Ascending aorta (tissue), 2 donors: ENCODE measurements at regions not wholly inside any gene's neighbourhood (a gene's known extent, or its start where the extent isn't known, plus 50 kb on each side); places are given as distances from the start of the nearest gene placed in this dataset.

Experiments used
- DNase-seq, 2 donors: peaks; one replicate each; pipeline ENCODE4 v3.0.0-alpha.2; 2019; ENCODE audit warnings: low spot score in 2 of 2
- H3K27ac ChIP-seq, 2 donors: fragments of 200-600 bp; sonication (generic); one replicate each; pipeline ENCODE4 v1.5.1; 2016 to 2017; ENCODE audit warnings: mild to moderate bottlenecking in 1 of 2
- H3K27me3 ChIP-seq: fragments of 200-600 bp; sonication (generic); one replicate; pipeline ENCODE4 v1.5.1; 2017
- H3K36me3 ChIP-seq, 2 donors: fragments of 200-600 bp; sonication (generic); one replicate each; pipeline ENCODE4 v1.5.1; 2016
- H3K4me1 ChIP-seq, 2 donors: fragments of 200-600 bp; sonication (generic); one replicate each; pipeline ENCODE4 v1.5.1; 2016 to 2017; ENCODE audit warnings: mild to moderate bottlenecking in 1 of 2
- H3K4me3 ChIP-seq, 2 donors: fragments of 200-600 bp; sonication (generic); one replicate each; pipeline ENCODE4 v1.5.1; 2016 to 2017; ENCODE audit warnings: mild to moderate bottlenecking in 1 of 2
- H3K9me3 ChIP-seq, 2 donors: fragments of 200-600 bp; sonication (generic); one replicate each; pipeline ENCODE4 v1.5.1; 2016
- intact Hi-C: fragments of 100-400 bp; cut with DNase I; formaldehyde crosslinking; loops from one replicate; pipeline ENCODE4 v1.15.1; 2023
- TF ChIP-seq, protein P1 (sequence below), 3 experiments: fragments of 200-600 bp in 2 of 3; fragments of 450-650 bp in 1 of 3; sonication (generic) in 2 of 3; IDR thresholded peaks; one replicate each; pipeline ENCODE4 v1.5.1; 2016 to 2019; ENCODE audit warnings: antibody characterized with exemption in 3 of 3, mild to moderate bottlenecking in 1 of 3, moderate library complexity in 1 of 3

DNA sequence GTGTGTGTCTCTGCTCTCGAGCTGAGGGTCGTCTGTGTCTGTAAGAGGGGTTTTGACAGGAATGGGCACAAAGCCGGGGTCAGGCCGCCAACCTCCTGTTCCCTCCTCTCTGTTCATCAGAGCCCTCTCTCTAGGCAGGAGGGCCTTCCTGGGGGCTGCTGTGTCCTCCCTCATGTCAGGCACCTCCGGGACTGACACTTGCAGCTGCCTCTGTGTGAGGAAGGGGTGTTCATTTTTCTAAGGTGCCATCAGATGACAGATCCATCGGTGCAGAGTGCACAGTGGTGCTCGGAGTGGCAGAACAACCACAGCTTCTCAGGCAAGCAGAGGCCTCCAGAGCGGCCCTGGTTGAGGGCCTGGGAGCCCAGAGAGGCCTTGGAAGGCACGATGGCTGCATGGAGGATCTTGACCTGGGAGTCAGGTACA lies 265.4 kb upstream of the B3GAT1 start:
- Histone ChIP-seq H3K4me1 (no peaks in the 10 kb centered on the region), H3K9me3 (no peaks in the 10 kb centered on the region), H3K27me3 (no peaks in the 10 kb centered on the region), H3K4me3 (no peak overlapping the region), H3K27ac (no peak overlapping the region), H3K36me3 (no peaks in the 10 kb centered on the region)
- intact Hi-C loops = no loop called here
- DNase-seq = no peak
- TF ChIP-seq, protein P1, sequence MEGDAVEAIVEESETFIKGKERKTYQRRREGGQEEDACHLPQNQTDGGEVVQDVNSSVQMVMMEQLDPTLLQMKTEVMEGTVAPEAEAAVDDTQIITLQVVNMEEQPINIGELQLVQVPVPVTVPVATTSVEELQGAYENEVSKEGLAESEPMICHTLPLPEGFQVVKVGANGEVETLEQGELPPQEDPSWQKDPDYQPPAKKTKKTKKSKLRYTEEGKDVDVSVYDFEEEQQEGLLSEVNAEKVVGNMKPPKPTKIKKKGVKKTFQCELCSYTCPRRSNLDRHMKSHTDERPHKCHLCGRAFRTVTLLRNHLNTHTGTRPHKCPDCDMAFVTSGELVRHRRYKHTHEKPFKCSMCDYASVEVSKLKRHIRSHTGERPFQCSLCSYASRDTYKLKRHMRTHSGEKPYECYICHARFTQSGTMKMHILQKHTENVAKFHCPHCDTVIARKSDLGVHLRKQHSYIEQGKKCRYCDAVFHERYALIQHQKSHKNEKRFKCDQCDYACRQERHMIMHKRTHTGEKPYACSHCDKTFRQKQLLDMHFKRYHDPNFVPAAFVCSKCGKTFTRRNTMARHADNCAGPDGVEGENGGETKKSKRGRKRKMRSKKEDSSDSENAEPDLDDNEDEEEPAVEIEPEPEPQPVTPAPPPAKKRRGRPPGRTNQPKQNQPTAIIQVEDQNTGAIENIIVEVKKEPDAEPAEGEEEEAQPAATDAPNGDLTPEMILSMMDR (IDR thresholded peaks at IDR 0.05) = no peak

DNA sequence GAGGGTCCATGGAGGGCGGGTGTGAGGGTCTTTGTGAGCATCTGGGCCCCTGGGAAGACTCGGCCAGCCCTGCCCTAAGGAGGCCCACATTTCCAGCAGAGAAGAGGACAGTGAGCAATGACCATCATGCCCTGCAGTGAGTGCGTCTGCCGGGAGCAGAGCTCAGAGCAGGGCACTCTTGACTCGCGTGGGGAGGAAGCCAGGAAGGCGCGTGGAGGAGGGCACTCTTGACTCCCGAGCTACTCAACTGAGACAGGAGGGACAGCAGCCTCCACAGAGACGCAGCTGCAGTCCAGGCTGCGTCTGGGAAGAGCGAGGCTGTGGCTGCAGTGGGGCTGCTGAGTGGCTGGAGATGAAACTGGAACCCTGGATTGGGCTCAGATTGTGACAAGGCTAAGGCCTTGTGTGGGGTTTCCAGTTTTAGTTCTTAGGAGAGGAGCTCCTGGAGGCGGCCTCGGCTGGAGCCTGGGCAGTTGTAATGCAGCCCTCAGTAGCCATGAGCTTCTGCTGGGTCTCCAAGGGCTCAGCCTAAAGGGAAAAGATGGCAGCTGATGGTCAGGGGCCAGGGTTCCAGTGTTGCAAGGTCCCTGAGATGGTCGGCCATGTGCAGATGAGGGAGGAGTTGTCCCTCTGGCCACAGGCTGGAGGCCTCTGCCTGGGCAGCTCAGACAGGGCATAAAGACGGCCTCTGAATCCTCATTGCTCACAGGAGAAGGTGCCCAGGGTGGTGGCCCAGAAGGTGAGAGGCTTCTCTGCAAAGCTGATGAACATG lies 264.7 kb upstream of the B3GAT1 start:
- no peaks in the 10 kb centered on the region for H3K36me3 ChIP-seq
- no peak for DNase-seq
- TF ChIP-seq, protein P1 (IDR thresholded peaks at IDR 0.05) = no peak

DNA sequence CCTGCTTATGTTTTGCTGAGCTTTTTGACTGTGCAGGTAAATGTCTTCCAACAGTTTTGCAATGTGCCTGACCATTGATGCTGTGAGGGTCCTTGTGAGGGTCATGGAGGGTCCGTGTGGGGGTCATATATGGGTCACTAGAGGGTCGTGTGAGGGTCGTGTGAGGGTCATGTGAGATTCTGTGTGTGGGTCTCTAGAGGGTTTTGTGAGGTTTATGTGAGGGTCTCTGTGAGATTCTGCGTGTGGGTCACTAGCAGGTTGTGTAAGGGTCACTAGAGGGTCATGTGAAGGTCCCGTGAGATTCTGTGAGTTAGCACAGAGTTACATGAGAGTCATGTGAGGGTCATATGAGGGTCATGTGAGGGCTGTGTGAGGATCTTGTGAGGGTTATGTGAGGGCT lies 263.9 kb upstream of the B3GAT1 start:
- intact Hi-C loops = no loop called here
- no peaks in the 10 kb centered on the region for H3K4me1 ChIP-seq
- DNase-seq = no peak
- no peaks in the 10 kb centered on the region for H3K27me3 ChIP-seq
- H3K27ac ChIP-seq = no peak overlapping the region
- H3K4me3 ChIP-seq = no peak overlapping the region
- no peaks in the 10 kb centered on the region for H3K9me3 ChIP-seq
- no peaks in the 10 kb centered on the region for H3K36me3 ChIP-seq
- TF ChIP-seq, protein P1 (IDR thresholded peaks at IDR 0.05) = no peak

More for the DNA sequence above, 264.7 kb upstream of the B3GAT1 start:
- Histone ChIP-seq H3K4me3 (no peak overlapping the region), H3K9me3 (no peaks in the 10 kb centered on the region), H3K4me1 (no peaks in the 10 kb centered on the region), H3K27me3 (no peaks in the 10 kb centered on the region), H3K27ac (no peak overlapping the region)
- intact Hi-C loops = no loop called here

DNA sequence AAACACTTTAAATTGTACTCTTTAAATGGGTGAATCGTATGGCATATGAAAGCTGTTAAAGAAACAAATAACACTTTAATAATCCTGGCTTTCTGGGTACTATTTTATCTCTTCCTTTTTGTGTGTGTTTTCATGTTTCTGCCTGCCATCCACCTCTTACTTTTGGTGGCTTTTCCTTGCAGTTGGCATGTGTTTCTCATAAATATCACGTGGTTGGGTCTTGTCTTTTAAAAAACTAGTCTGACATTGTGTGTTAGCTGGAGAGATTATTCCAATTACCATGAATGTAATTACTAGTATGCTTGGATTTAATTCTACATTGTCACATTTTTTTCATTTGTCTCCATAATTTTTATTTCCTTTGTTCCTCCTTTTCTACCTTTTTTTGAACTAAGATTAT lies 262.9 kb upstream of the B3GAT1 start:
- Histone ChIP-seq H3K9me3 (no peaks in the 10 kb centered on the region), H3K4me3 (no peak overlapping the region), H3K27me3 (no peaks in the 10 kb centered on the region), H3K4me1 (no peaks in the 10 kb centered on the region), H3K36me3 (no peaks in the 10 kb centered on the region), H3K27ac (no peak overlapping the region)
- intact Hi-C loops = no loop called here
- TF ChIP-seq, protein P1 (IDR thresholded peaks at IDR 0.05) = no peak
- no peak for DNase-seq

DNA sequence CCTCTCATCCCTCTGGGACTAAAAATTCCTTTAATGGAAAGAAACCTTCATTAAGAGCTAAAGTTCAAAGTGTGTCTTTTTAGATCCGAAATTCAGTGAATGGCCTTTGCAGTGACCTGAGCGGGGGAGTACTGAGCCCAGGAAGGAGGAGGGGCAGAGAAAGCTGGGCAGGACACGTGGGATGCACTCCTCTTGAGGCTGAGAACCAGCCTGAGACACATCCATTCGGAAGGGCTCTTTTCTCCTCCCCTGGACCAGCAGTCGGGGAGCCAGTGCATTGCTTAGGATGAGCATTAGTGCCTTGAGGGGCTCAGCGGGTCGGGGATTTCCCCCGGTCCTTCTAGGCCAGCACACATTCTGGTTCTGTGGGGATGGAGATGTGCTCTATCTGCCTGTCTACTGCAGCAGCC lies 258.9 kb upstream of the B3GAT1 start:
- intact Hi-C loops = no loop called here
- TF ChIP-seq, protein P1 (IDR thresholded peaks at IDR 0.05) = no peak
- DNase-seq = no peak

More for the DNA sequence above, 258.9 kb upstream of the B3GAT1 start:
- Histone ChIP-seq H3K36me3 (no peaks in the 10 kb centered on the region), H3K27me3 (no peaks in the 10 kb centered on the region), H3K9me3 (no peaks in the 10 kb centered on the region), H3K4me1 (no peaks in the 10 kb centered on the region), H3K4me3 (no peak overlapping the region), H3K27ac (no peak overlapping the region)
